Skeletal muscle satellite cell (primary cell): ENCODE measurements at regions not wholly inside any gene's neighbourhood (a gene's known extent, or its start where the extent isn't known, plus 50 kb on each side); places are given as distances from the start of the nearest gene placed in this dataset.
"Not testable (repeated sequence)": the region's sequence is repeated elsewhere in the genome, so short reads cannot be mapped to it uniquely, and the experiment has no call there.

Experiments used
- H3K27me3 ChIP-seq: 2 replicates; pipeline ENCODE4 v1.7.0; 2013; ENCODE audit warnings: low read length; ENCODE audit not compliant: control insufficient read depth, insufficient read depth
- H3K36me3 ChIP-seq: 2 replicates; pipeline ENCODE4 v1.7.0; 2013; ENCODE audit warnings: mild to moderate bottlenecking, control low read depth, low read length; ENCODE audit not compliant: insufficient read depth
- H3K4me1 ChIP-seq: 2 replicates; pipeline ENCODE4 v1.7.0; 2013; ENCODE audit warnings: low read length; ENCODE audit not compliant: control insufficient read depth, insufficient read depth
- H3K4me2 ChIP-seq: 2 replicates; pipeline ENCODE4 v1.7.0; 2013; ENCODE audit warnings: mild to moderate bottlenecking, low read length
- H3K4me3 ChIP-seq: 2 replicates; pipeline ENCODE4 v1.7.0; 2013; ENCODE audit warnings: low read length
- H3K9ac ChIP-seq: 2 replicates; pipeline ENCODE4 v1.7.0; 2013; ENCODE audit warnings: mild to moderate bottlenecking, low read depth, low read length, moderate library complexity
- H3K9me3 ChIP-seq: replicated peaks from 2 replicates; pipeline ENCODE4 v1.7.0; 2013; ENCODE audit warnings: mild to moderate bottlenecking, control low read depth, low read length

DNA sequence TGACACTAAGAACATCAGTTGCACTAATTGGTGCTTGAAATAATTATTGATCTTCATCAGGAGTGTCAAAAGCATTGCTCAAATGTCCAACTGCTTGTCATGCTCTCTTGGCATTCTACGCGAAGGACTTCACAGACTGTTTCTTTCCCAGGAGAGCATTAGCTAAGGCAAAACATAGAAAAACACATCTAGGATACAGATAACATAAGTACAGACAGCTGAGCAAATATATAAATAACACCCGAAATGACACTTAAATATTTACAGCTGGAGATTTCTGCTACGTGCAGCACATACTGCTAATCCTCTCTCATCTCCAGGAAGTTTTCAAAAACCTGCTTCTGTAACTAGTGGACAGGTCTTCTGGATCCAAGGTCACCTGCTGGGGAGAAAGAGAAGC lies 120.0 kb upstream of the PRMT8 start:
- H3K27me3 ChIP-seq = peaks cover 44% of the 10 kb centered on the region
- H3K9ac ChIP-seq = no peak overlapping the region
- H3K9me3 ChIP-seq = no peaks in the 10 kb centered on the region
- no peak overlapping the region for H3K4me3 ChIP-seq
- H3K36me3 ChIP-seq = no peaks in the 10 kb centered on the region
- no peaks in the 10 kb centered on the region for H3K4me1 ChIP-seq
- no peak overlapping the region for H3K4me2 ChIP-seq

DNA sequence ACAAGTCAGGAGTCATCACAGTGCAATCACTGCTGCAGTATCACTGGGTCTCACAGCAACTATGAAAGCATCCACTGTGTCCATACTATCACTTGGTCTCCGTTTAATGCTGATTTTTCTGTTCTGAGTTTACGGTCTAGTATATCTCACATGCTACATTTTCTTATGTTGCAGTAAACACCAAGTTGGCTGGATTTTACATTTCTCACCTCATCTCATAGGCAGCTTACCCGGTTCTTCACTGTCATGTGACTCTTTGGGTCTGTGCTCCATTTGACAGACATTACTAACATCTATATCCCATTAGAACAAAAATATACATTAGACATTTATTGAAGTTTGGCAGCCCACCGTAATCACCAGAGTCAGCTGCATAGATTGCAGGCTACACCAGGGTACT lies 115.7 kb upstream of the PRMT8 start:
- H3K4me3 ChIP-seq = no peak overlapping the region
- H3K4me1 ChIP-seq = no peaks in the 10 kb centered on the region
- H3K4me2 ChIP-seq = no peak overlapping the region
- no peaks in the 10 kb centered on the region for H3K9me3 ChIP-seq
- peaks cover 12% of the 10 kb centered on the region for H3K27me3 ChIP-seq
- no peaks in the 10 kb centered on the region for H3K36me3 ChIP-seq
- no peak overlapping the region for H3K9ac ChIP-seq

DNA sequence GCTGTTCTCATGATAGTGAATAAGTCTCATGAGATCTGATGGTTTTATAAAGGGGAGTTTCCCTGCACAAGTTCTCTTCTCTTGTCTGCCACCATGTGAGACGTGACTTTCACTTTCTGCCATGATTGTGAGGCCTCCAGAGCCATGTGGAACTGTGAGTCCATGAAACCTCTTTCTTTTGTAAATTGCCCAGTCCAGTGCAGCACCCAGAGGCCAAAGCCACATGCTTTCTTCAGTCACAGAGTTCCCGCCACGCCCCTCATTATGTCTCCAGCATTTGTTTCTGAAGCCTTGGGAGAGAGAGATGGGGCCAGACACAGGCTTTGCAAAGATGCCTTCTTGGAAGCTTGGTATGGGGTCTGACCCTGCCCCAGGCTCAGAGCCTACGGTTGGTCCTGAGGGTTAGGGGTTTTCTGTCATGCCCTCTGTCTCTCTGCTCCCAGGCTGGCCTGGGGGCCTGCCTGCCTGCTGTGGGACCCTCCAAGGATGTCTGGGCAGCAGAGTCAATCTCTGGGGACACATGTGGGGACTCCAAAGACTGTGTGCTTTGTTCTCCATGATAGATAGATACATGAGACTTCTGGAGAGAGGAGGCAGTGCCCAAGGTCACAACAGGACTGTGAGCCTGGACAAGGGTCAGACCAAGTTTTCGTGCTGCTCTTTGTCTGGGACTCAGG lies 114.1 kb upstream of the PRMT8 start:
- no peak overlapping the region for H3K9ac ChIP-seq
- peaks cover 18% of the 10 kb centered on the region for H3K27me3 ChIP-seq
- H3K36me3 ChIP-seq = no peaks in the 10 kb centered on the region
- H3K4me2 ChIP-seq = no peak overlapping the region
- no peak overlapping the region for H3K4me3 ChIP-seq
- no peaks in the 10 kb centered on the region for H3K9me3 ChIP-seq
- H3K4me1 ChIP-seq = no peaks in the 10 kb centered on the region

DNA sequence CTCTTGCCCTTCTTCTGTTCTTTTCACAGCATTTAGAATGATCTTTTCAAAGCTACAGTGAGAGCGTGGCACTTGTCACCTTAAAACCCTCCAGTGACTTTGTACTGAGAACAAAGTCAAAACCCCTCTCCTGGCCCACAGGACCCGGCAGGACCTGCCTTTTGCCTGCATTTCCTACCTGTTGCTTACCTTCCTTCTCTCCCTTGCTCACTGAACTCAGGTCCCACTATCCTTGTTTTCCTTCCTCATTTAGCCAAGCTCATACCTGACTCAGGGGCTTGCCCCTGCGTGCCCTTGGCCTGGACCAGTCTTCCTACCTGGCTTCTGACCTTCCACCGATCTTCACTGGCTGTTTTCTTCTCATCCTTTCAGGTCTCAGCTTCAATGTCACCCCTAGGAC lies 112.3 kb upstream of the PRMT8 start:
- no peaks in the 10 kb centered on the region for H3K4me1 ChIP-seq
- H3K27me3 ChIP-seq = peaks cover 23% of the 10 kb centered on the region
- no peak overlapping the region for H3K4me3 ChIP-seq
- no peak overlapping the region for H3K4me2 ChIP-seq
- no peaks in the 10 kb centered on the region for H3K36me3 ChIP-seq
- H3K9ac ChIP-seq = no peak overlapping the region
- H3K9me3 ChIP-seq = no peaks in the 10 kb centered on the region

DNA sequence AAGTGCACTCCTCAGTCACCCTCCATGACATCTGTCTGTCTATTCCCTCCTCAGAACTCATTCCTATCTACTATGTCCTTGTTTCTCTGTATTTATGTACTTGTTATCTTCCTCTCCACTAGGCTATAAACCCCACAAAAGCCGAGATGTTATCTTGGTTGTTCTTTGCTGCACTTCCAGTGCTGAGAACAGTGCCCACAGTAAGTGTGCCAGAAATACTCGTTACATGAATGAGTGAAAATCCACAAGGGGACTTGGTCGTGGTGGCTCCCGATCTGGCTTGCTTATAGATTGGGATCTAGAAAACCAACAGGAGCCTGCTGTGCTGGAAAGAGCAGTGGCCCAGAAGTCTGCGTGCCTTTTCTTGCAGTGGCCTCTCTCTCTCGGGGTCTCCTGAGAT lies 111.9 kb upstream of the PRMT8 start:
- Histone ChIP-seq H3K9me3 (no peaks in the 10 kb centered on the region), H3K4me1 (no peaks in the 10 kb centered on the region), H3K27me3 (peaks cover 23% of the 10 kb centered on the region)

DNA sequence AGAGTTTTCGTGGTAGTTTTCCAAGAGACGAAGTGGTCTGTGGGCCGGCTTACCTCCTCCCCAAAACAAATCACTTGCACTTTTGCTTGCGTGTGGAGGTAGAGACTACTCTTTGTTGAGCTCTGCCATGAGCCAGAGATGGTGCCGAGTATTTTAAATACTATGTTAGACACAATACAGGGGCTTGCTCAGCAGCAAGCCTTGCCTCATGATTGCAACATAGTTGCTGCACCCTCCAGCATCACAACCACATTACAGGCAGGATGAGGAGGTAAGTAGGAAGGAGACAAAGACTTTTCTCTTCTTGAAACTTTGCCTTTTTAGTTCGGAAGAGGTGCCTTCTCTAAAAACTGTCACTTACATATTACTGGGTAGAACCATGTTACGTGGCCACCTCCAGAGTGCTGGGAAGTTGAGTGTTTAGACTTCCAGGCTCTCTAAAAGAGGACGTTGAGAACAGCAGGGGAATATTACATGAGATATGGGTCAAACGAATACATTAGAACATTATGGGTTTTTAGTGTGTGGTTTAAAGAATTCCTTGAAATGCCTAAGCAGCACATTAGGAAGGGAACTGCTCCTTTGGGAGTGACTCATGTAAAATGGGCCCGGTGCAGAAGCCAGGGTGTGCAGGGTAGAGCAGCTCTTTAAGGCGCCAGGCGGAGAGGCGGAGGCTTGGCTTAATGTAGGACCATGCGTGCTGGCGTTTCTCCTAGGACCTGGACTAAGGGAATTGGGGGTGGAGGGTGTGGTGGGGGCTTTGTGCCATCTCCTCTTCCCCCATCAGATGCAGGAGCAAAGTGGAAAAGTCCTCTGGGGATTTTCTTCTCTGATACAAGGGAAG lies 110.6 kb upstream of the PRMT8 start:
- Histone ChIP-seq H3K9me3 (no peaks in the 10 kb centered on the region), H3K36me3 (no peaks in the 10 kb centered on the region), H3K27me3 (peaks cover 20% of the 10 kb centered on the region), H3K9ac (no peak overlapping the region), H3K4me2 (no peak overlapping the region), H3K4me3 (no peak overlapping the region), H3K4me1 (no peaks in the 10 kb centered on the region)

More for the DNA sequence above, 111.9 kb upstream of the PRMT8 start:
- Histone ChIP-seq H3K36me3 (no peaks in the 10 kb centered on the region), H3K4me3 (no peak overlapping the region), H3K4me2 (no peak overlapping the region), H3K9ac (no peak overlapping the region)

DNA sequence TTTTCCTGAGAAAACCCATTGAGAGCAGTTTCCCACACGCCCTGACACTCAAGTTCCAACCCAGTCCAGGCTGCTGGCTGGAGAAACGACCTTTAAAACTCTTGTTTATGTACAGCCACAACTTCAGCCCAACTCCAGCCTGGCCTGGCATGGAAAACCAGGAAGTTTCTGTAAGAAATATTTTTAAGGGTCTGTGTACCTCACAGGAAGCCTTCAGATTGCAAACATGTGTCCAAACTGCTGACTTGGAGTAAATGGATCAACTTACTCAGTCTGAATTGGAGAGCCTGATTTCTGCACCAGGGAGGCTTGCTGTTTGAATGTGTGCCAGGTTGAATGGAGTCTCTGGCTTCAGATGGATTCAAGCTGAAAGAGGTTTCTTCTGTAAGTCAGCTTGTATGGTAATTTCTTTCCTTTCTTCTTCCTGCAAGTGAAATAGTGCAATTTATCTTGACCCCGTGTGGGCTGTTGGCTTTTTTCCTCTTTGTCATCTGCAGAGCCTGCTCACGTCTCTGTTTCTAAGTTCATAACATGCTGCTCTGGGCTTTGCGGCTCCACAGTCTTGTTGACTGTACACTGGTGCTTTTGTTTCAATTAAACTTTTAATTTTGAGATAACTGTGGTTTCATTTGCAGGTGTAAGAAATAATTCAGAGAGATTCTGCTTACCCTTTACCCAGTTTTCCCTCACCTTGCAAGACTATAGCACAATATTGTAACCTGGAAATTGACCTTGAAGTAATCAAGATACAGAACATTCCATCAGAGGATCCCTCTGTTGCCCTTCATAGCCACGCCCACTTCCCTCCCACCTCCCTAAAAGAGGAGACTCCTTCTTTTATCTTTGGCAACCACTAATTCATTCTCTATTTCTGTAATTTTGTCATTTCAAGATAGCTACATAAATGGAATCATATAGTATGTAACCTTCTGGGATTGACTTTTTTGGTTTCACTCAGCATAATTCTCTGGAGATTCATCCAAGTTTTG lies 109.7 kb upstream of the PRMT8 start:
- Histone ChIP-seq H3K9me3 (no peaks in the 10 kb centered on the region), H3K36me3 (no peaks in the 10 kb centered on the region), H3K9ac (no peak overlapping the region), H3K4me3 (no peak overlapping the region), H3K4me1 (no peaks in the 10 kb centered on the region), H3K4me2 (no peak overlapping the region), H3K27me3 (peaks cover 20% of the 10 kb centered on the region)

DNA sequence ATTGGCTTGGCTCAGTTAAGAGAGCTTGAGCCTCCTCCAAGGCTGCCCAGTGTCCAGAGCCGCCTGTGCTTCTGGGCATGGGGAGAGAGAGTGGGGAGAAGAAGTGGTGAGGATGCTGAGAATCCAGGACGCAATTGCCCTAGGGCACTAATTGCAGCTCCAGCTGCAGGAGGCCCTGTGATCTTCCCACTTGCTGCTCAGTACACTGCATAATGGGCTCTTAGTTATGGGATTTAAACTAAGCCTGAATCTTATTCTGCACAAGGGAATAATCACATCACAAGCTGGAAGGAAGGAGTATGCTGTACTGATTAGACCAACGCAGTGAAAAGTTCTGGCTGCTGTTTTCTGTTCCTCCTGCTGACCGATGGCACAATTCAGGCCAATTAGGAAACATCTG lies 101.0 kb upstream of the PRMT8 start:
- peaks cover 17% of the 10 kb centered on the region for H3K27me3 ChIP-seq
- H3K4me3 ChIP-seq = no peak overlapping the region
- no peak overlapping the region for H3K9ac ChIP-seq
- no peaks in the 10 kb centered on the region for H3K4me1 ChIP-seq
- H3K4me2 ChIP-seq = no peak overlapping the region
- no peaks in the 10 kb centered on the region for H3K36me3 ChIP-seq
- no peaks in the 10 kb centered on the region for H3K9me3 ChIP-seq

DNA sequence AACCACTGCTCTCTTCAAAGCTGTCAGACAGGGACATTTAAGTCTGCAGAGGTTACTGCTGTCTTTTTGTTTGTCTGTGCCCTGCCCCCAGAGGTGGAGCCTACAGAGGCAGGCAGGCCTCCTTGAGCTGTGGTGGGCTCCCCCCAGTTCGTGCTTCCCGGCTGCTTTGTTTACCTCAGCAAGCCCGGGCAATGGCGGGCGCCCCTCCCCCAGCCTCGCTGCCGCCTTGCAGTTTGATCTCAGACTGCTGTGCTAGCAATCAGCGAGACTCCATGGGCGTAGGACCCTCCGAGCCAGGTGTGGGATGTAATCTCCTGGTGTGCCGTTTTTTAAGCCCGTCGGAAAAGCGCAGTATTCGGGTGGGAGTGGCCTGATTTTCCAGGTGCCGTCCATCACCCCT lies 93.4 kb upstream of the PRMT8 start:
- not testable (repeated sequence) for H3K4me1 ChIP-seq, H3K4me3 ChIP-seq, H3K9me3 ChIP-seq, H3K36me3 ChIP-seq, H3K9ac ChIP-seq, H3K4me2 ChIP-seq, H3K27me3 ChIP-seq

DNA sequence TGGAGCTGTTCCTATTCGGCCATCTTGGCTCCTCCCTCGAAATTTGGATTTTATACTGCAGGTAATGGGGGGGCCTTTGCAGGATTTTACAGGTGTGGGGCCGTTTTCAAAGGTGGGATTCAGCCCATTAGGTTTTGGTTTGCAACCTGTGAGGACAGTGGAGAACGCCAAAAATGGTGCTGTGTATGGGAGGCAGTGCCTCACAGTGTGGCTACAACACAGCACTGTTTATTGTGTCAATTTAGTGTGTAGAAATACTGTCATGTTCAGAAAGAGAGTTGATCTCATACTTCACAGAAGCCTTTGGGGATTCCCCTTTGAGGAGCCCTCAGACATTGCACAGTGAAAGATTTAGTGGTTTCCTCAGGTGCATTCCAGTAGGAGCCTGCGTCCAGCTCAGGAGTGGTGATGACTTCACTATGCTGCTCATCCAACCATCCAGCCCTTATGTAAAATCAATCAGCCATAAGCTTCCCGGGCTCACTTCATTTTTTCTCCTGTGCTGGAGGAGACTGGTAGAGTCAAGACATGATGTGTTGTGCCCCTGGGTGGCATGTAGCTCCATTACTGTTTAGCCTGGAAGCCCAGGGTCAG lies 92.7 kb upstream of the PRMT8 start:
- H3K36me3 ChIP-seq = no peaks in the 10 kb centered on the region
- H3K9me3 ChIP-seq = no peaks in the 10 kb centered on the region
- H3K4me2 ChIP-seq = no peak overlapping the region
- H3K4me1 ChIP-seq = no peaks in the 10 kb centered on the region
- no peak overlapping the region for H3K4me3 ChIP-seq
- H3K9ac ChIP-seq = no peak overlapping the region
- no peaks in the 10 kb centered on the region for H3K27me3 ChIP-seq

DNA sequence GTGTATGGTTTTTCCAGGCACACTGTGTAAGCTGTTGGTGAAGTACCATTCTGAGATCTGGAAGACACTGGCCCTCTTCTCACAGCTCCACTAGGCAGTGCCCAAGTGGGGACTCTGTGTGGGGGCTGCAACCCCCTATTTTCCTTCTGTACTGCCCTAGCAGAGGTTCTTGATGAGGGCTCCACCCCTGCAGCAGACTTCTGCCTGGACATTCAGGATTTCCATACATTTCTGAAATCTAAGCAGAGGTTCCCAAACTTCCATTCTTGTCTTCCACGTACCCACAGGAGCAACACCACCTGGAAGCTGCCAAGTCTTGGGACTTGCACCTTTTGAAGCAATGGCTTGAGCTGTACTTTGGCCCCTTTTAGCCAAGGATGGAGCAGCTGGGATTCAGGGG lies 85.2 kb upstream of the PRMT8 start:
- no peaks in the 10 kb centered on the region for H3K4me1 ChIP-seq
- H3K4me3 ChIP-seq = no peak overlapping the region
- H3K9ac ChIP-seq = no peak overlapping the region
- no peaks in the 10 kb centered on the region for H3K27me3 ChIP-seq
- no peaks in the 10 kb centered on the region for H3K9me3 ChIP-seq
- H3K36me3 ChIP-seq = no peaks in the 10 kb centered on the region
- no peak overlapping the region for H3K4me2 ChIP-seq
